GM12878 (cell line): ENCODE measurements at regions not wholly inside any gene's neighbourhood (a gene's known extent, or its start where the extent isn't known, plus 50 kb on each side); places are given as distances from the start of the nearest gene placed in this dataset.

Experiments
- POLR2AphosphoS5 ChIP-seq: IDR thresholded peaks from 2 replicates; pipeline ENCODE4 v1.6.1; 2011; ENCODE audit warnings: mild to moderate bottlenecking, low read length, inconsistent platforms
- SREBF2 ChIP-seq: IDR thresholded peaks from 2 replicates; pipeline ENCODE4 v1.6.1; 2012; ENCODE audit warnings: mild to moderate bottlenecking, low read length
- TF ChIP-seq, protein P1 (sequence below), 3 experiments: IDR thresholded peaks in 2 of 3; conservative IDR thresholded peaks in 1 of 3; 2 replicates each; pipeline ENCODE4 v1.5.1; 2011; ENCODE audit warnings: low read depth in 3 of 3, low read length in 3 of 3, mild to moderate bottlenecking in 3 of 3, control low read depth in 2 of 3, moderate library complexity in 2 of 3, inconsistent platforms in 1 of 3, mixed read lengths in 1 of 3; ENCODE audit not compliant: control insufficient read depth in 2 of 3, insufficient read depth in 1 of 3; ENCODE audit errors: extremely low read depth in 1 of 3

DNA sequence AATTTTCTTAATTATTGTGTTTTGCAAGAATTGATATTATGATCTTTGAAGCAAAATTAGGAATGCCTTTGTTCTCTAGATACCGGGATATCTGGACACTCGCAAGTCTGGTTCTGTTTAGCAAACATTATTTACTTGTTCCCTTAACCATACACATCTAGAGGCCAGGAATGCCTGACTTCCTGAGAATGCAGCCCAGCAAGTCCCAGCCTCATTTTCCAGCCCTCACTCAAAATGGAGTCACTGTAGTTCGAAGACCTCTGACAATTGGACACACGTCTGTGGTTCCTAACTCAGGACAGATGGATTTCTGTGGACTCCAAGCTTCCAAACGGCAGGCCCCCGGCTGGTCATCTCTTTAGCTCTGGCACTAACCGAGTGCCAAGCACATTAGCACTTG, 355.4 kb upstream of the RBFOX1 start:
- no peak for TF ChIP-seq POLR2AphosphoS5
- TF ChIP-seq, protein P1, sequence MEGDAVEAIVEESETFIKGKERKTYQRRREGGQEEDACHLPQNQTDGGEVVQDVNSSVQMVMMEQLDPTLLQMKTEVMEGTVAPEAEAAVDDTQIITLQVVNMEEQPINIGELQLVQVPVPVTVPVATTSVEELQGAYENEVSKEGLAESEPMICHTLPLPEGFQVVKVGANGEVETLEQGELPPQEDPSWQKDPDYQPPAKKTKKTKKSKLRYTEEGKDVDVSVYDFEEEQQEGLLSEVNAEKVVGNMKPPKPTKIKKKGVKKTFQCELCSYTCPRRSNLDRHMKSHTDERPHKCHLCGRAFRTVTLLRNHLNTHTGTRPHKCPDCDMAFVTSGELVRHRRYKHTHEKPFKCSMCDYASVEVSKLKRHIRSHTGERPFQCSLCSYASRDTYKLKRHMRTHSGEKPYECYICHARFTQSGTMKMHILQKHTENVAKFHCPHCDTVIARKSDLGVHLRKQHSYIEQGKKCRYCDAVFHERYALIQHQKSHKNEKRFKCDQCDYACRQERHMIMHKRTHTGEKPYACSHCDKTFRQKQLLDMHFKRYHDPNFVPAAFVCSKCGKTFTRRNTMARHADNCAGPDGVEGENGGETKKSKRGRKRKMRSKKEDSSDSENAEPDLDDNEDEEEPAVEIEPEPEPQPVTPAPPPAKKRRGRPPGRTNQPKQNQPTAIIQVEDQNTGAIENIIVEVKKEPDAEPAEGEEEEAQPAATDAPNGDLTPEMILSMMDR (IDR thresholded peaks at IDR 0.05 in 2 of 3, conservative IDR thresholded peaks at IDR 0.05 in 1 of 3; ENCODE audit: control insufficient read depth in 2 of 3, extremely low read depth in 1 of 3, insufficient read depth in 1 of 3, low read depth in 3 of 3, low read length in 3 of 3) = no peak
- TF ChIP-seq SREBF2 = no peak
